ENCODE measurements at regions not wholly inside any gene's neighbourhood (a gene's known extent, or its start where the extent isn't known, plus 50 kb on each side); places are given as distances from the start of the nearest gene placed in this dataset.
A peak's percentile ranks its signal among the peaks of the same experiment; 100 is the strongest.

- Mint-ChIP-seq H3K4me1 (ENCODE audit: low read depth) (no peaks in the 10 kb centered on the region), H3K4me3 (ENCODE audit: low read depth) (no peak overlapping the region), H3K27me3 (peaks cover 19% of the 10 kb centered on the region), H3K36me3 (ENCODE audit: insufficient read depth) (no peaks in the 10 kb centered on the region), H3K9me3 (ENCODE audit: low read depth) (no peaks in the 10 kb centered on the region), H3K27ac (no peak overlapping the region)
- TF ChIP-seq CTCF (IDR thresholded peaks at IDR 0.05; ENCODE audit: unreplicated experiment) = peak; percentile 34
- DNase-seq (ENCODE audit: low spot score, unreplicated experiment) = no peak
These were observed 117.5 kb downstream of the ASCL4 start for GRCh38 chr12:107891967-107892366.

GRCh38 chr12:107894589-107894988, 120.1 kb downstream of the ASCL4 start:
- no peaks in the 10 kb centered on the region for H3K4me1 Mint-ChIP-seq (ENCODE audit: low read depth)
- H3K27me3 Mint-ChIP-seq = peaks cover 17% of the 10 kb centered on the region
- no peak for DNase-seq (ENCODE audit: low spot score, unreplicated experiment)
- H3K27ac Mint-ChIP-seq = no peak overlapping the region
- TF ChIP-seq CTCF (IDR thresholded peaks at IDR 0.05; ENCODE audit: unreplicated experiment) = no peak
- no peaks in the 10 kb centered on the region for H3K9me3 Mint-ChIP-seq (ENCODE audit: low read depth)
- H3K36me3 Mint-ChIP-seq (ENCODE audit: insufficient read depth) = no peaks in the 10 kb centered on the region
- H3K4me3 Mint-ChIP-seq (ENCODE audit: low read depth) = no peak overlapping the region

- peaks cover 23% of the 10 kb centered on the region for H3K27me3 Mint-ChIP-seq
- no peaks in the 10 kb centered on the region for H3K36me3 Mint-ChIP-seq (ENCODE audit: insufficient read depth)
- no peak overlapping the region for H3K4me3 Mint-ChIP-seq (ENCODE audit: low read depth)
- TF ChIP-seq CTCF (IDR thresholded peaks at IDR 0.05; ENCODE audit: unreplicated experiment) = no peak
- no peak for DNase-seq (ENCODE audit: low spot score, unreplicated experiment)
- no peak overlapping the region for H3K27ac Mint-ChIP-seq
- H3K9me3 Mint-ChIP-seq (ENCODE audit: low read depth) = no peaks in the 10 kb centered on the region
- H3K4me1 Mint-ChIP-seq (ENCODE audit: low read depth) = no peaks in the 10 kb centered on the region
These were observed 121.5 kb downstream of the ASCL4 start for GRCh38 chr12:107895966-107896365.

- TF ChIP-seq CTCF (IDR thresholded peaks at IDR 0.05; ENCODE audit: unreplicated experiment) = no peak
- Mint-ChIP-seq H3K36me3 (ENCODE audit: insufficient read depth) (no peaks in the 10 kb centered on the region), H3K4me3 (ENCODE audit: low read depth) (no peak overlapping the region), H3K4me1 (ENCODE audit: low read depth) (no peaks in the 10 kb centered on the region), H3K9me3 (ENCODE audit: low read depth) (no peaks in the 10 kb centered on the region), H3K27me3 (peaks cover 58% of the 10 kb centered on the region), H3K27ac (no peak overlapping the region)
- no peak for DNase-seq (ENCODE audit: low spot score, unreplicated experiment)
These were observed 126.1 kb downstream of the ASCL4 start for GRCh38 chr12:107900588-107900987.

GRCh38 chr12:107903341-107904061, 129.0 kb downstream of the ASCL4 start:
- Mint-ChIP-seq H3K9me3 (ENCODE audit: low read depth) (no peaks in the 10 kb centered on the region), H3K4me1 (ENCODE audit: low read depth) (no peaks in the 10 kb centered on the region), H3K27me3 (peaks cover 87% of the 10 kb centered on the region), H3K27ac (no peak overlapping the region), H3K36me3 (ENCODE audit: insufficient read depth) (no peaks in the 10 kb centered on the region), H3K4me3 (ENCODE audit: low read depth) (peak overlapping the region; percentile 65)
- peak; percentile 32 for DNase-seq (ENCODE audit: low spot score, unreplicated experiment)
- no peak for TF ChIP-seq CTCF (IDR thresholded peaks at IDR 0.05; ENCODE audit: unreplicated experiment)
